HepG2 (cell line): ENCODE measurements at regions not wholly inside any gene's neighbourhood (a gene's known extent, or its start where the extent isn't known, plus 50 kb on each side); places are given as distances from the start of the nearest gene placed in this dataset.
"Not testable (repeated sequence)": the region's sequence is repeated elsewhere in the genome, so short reads cannot be mapped to it uniquely, and the experiment has no call there.

Experiments used
- ARHGAP35 ChIP-seq: sonication (generic); formaldehyde crosslinking; IDR thresholded peaks from 2 replicates; pipeline ENCODE4 v1.9.0; 2022; ENCODE audit warnings: mild to moderate bottlenecking, inconsistent platforms, moderate library complexity, missing genetic modification reagents, borderline replicate concordance
- BRCA1 ChIP-seq: sonication (generic); formaldehyde crosslinking; IDR thresholded peaks from 2 replicates; pipeline ENCODE4 v1.4.0; 2020; ENCODE audit warnings: missing genetic modification reagents
- EP300 ChIP-seq, 3 experiments: sonication (generic) in 1 of 3; formaldehyde crosslinking in 1 of 3; IDR thresholded peaks; 2 replicates each; pipeline versions ENCODE4 v1.5.1 to v1.6.1; 2011 to 2020; ENCODE audit warnings: low read depth in 2 of 3, low read length in 2 of 3, borderline replicate concordance in 1 of 3, improper control_type of control experiment in 1 of 3, mild to moderate bottlenecking in 1 of 3, missing genetic modification reagents in 1 of 3, moderate library complexity in 1 of 3
- RBAK ChIP-seq: sonication (generic); formaldehyde crosslinking; IDR thresholded peaks from 2 replicates; pipeline ENCODE4 v1.5.1; 2020; ENCODE audit warnings: mild to moderate bottlenecking, missing genetic modification reagents
- SP2 ChIP-seq: sonication (generic); formaldehyde crosslinking; IDR thresholded peaks from 2 replicates; pipeline ENCODE4 v1.5.1; 2020; ENCODE audit warnings: mild to moderate bottlenecking, missing genetic modification reagents
- TBP ChIP-seq: sonication (generic); formaldehyde crosslinking; IDR thresholded peaks from 2 replicates; pipeline ENCODE4 v1.5.0; 2020; ENCODE audit warnings: missing genetic modification reagents
- ZNF749 ChIP-seq: sonication (generic); formaldehyde crosslinking; IDR thresholded peaks from 2 replicates; pipeline ENCODE4 v1.8.0; 2022; ENCODE audit warnings: mild to moderate bottlenecking, missing genetic modification reagents, moderate library complexity, borderline replicate concordance
- ZSCAN25 ChIP-seq: sonication (generic); formaldehyde crosslinking; IDR thresholded peaks from 2 replicates; pipeline ENCODE4 v1.8.0; 2022; ENCODE audit warnings: mild to moderate bottlenecking, missing genetic modification reagents

GRCh38 chr12:131541512-131541911 is 169.4 kb upstream of the SFSWAP start:
- TF ChIP-seq RBAK; ZNF749; EP300 (IDR thresholded peaks at IDR 0.05; ENCODE audit: low read depth in 2 of 2, low read length in 2 of 2); EP300 (CRISPR knock-in tag; IDR thresholded peaks at IDR 0.05; ENCODE audit: borderline replicate concordance); BRCA1 (CRISPR knock-in tag); TBP (CRISPR knock-in tag); ARHGAP35; SP2 (CRISPR knock-in tag); ZSCAN25 (CRISPR knock-in tag): not testable (repeated sequence)
